A673 (cell line): ENCODE measurements at regions not wholly inside any gene's neighbourhood (a gene's known extent, or its start where the extent isn't known, plus 50 kb on each side); places are given as distances from the start of the nearest gene placed in this dataset.

Experiments used
- BruUV-seq: library from RNA; stranded (reverse); fragments of 400-500 nt; replicated peaks from 2 replicates; lab custom pipeline; 2021; lab: Mats Ljungman, UMichigan
- CTCF ChIA-PET: fragments of 300-600 bp; sonication (Branson Sonifier 250); formaldehyde crosslinking; loops from one replicate; lab custom pipeline; 2022; ENCODE audit warnings: antibody characterized with exemption; lab: Charles Lee
- POLR2A ChIA-PET: fragments of 300-600 bp; sonication (Branson Sonifier 250); formaldehyde crosslinking; loops from one replicate; lab custom pipeline; 2022; ENCODE audit warnings: antibody characterized with exemption; ENCODE audit not compliant: low non-redundant PET; lab: Charles Lee
- DNase-seq: peaks from one replicate; pipeline ENCODE4 v3.0.0-alpha.2; 2015; ENCODE audit warnings: low spot score
- H3K27ac ChIP-seq: fragments of 200-600 bp; sonication (generic); 2 replicates; pipeline ENCODE4 v1.5.1; 2016; ENCODE audit warnings: mixed run types, low read depth, mild to moderate bottlenecking, mixed read lengths, antibody characterized with exemption, low read length; ENCODE audit not compliant: poor library complexity, severe bottlenecking
- H3K27me3 ChIP-seq: fragments of 200-600 bp; sonication (generic); replicated peaks from 2 replicates; pipeline ENCODE4 v1.6.1; 2017; ENCODE audit warnings: mixed run types, low read depth, mild to moderate bottlenecking, mixed read lengths, antibody characterized with exemption, low read length; ENCODE audit not compliant: insufficient read depth, poor library complexity
- H3K36me3 ChIP-seq: fragments of 200-600 bp; sonication (generic); 2 replicates; pipeline ENCODE4 v1.6.1; 2016; ENCODE audit warnings: mixed run types, mild to moderate bottlenecking, mixed read lengths, antibody characterized with exemption, low read length; ENCODE audit not compliant: insufficient read depth, poor library complexity, severe bottlenecking
- H3K4me1 ChIP-seq: fragments of 200-600 bp; sonication (generic); 2 replicates; pipeline ENCODE4 v1.6.1; 2017; ENCODE audit warnings: mixed run types, mild to moderate bottlenecking, mixed read lengths, antibody characterized with exemption, low read length; ENCODE audit not compliant: insufficient read depth, poor library complexity, severe bottlenecking
- H3K4me3 ChIP-seq: fragments of 200-600 bp; sonication (generic); 2 replicates; pipeline ENCODE4 v1.5.1; 2016; ENCODE audit warnings: low read depth, mixed run types, mild to moderate bottlenecking, mixed read lengths, low read length; ENCODE audit not compliant: poor library complexity, severe bottlenecking
- H3K9me3 ChIP-seq: fragments of 200-600 bp; sonication (generic); 2 replicates; pipeline ENCODE4 v1.6.1; 2016; ENCODE audit warnings: mixed run types, low read depth, mild to moderate bottlenecking, mixed read lengths, antibody characterized with exemption, low read length; ENCODE audit not compliant: poor library complexity, severe bottlenecking
- EZH2 ChIP-seq: fragments of 200-600 bp; sonication (generic); IDR thresholded peaks from 2 replicates; pipeline ENCODE4 v1.6.1; 2017; ENCODE audit warnings: borderline replicate concordance, low read depth, mild to moderate bottlenecking, mixed read lengths, antibody characterized with exemption, low read length; ENCODE audit not compliant: poor library complexity, severe bottlenecking
- intact Hi-C: fragments of 100-400 bp; cut with micrococcal nuclease; formaldehyde crosslinking; loops from one replicate; pipeline ENCODE4 v1.10.0; 2022; ENCODE audit not compliant: unreplicated experiment
- TF ChIP-seq, protein P1 (sequence below): fragments of 300-800, 200-600 bp; sonication (generic); conservative IDR thresholded peaks from 2 replicates; pipeline ENCODE4 v1.5.1; 2017; ENCODE audit warnings: low read depth, mild to moderate bottlenecking, antibody characterized with exemption, low read length, moderate library complexity, mixed read lengths

DNA sequence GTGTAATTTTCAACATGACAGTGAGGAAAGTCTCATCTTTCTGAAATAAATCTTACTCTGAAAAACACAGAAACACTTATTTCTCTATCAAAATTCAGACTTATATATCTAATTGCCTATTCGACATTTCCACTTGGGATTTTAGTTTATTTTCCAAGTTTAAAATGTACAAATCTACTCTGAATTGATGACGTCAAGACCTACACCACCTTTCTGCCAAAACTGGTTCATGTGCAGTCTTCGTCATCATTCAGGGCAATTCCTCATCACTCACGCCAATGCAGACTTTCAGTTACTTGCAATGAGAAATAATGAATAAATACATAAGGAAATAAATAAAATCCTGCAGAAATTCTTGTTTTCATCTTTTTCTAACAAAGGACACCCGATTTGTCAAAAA lies 843.8 kb downstream of the C12orf50 start:
- Histone ChIP-seq H3K9me3 (no peaks in the 10 kb centered on the region), H3K27ac (no peak overlapping the region), H3K27me3 (no peaks in the 10 kb centered on the region), H3K36me3 (no peaks in the 10 kb centered on the region), H3K4me1 (no peaks in the 10 kb centered on the region), H3K4me3 (no peak overlapping the region)
- POLR2A ChIA-PET: no interaction called here
- TF ChIP-seq, protein P1, sequence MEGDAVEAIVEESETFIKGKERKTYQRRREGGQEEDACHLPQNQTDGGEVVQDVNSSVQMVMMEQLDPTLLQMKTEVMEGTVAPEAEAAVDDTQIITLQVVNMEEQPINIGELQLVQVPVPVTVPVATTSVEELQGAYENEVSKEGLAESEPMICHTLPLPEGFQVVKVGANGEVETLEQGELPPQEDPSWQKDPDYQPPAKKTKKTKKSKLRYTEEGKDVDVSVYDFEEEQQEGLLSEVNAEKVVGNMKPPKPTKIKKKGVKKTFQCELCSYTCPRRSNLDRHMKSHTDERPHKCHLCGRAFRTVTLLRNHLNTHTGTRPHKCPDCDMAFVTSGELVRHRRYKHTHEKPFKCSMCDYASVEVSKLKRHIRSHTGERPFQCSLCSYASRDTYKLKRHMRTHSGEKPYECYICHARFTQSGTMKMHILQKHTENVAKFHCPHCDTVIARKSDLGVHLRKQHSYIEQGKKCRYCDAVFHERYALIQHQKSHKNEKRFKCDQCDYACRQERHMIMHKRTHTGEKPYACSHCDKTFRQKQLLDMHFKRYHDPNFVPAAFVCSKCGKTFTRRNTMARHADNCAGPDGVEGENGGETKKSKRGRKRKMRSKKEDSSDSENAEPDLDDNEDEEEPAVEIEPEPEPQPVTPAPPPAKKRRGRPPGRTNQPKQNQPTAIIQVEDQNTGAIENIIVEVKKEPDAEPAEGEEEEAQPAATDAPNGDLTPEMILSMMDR: no peak
- no peak for TF ChIP-seq EZH2
- no TSS peak for BruUV-seq
- CTCF ChIA-PET: no interaction called here
- DNase-seq: no peak
- intact Hi-C loops: no loop called here

DNA sequence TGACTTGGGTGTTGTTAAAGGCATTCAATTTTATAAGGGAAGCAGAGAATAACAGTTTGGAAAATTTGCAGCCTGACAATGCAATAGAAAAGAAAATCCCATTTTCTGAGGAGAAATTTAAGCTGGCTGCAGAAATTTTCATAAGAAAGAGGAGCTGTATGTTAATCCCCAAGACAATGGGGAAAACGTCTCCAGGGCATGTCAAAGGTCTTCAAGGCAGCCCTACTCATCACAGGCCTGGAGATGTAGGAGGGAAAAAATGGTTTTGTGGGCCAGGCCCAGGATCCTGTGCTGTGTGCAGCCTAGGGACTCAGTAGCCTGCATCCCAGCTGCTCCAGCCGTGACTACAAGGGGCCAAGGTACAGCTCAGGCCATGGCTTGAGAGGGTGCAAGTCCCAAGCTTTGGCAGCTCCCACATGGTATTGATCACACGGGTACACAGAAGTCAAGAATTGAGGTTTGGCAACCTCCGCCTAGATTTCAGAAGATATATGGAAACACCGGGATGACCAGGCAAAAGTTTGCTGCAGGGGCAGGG lies 846.4 kb downstream of the C12orf50 start:
- no TSS peak for BruUV-seq
- TF ChIP-seq EZH2: no peak
- TF ChIP-seq, protein P1: no peak
- CTCF ChIA-PET: no interaction called here
- Histone ChIP-seq H3K4me1 (no peaks in the 10 kb centered on the region), H3K9me3 (no peaks in the 10 kb centered on the region), H3K27me3 (no peaks in the 10 kb centered on the region), H3K27ac (no peak overlapping the region), H3K36me3 (no peaks in the 10 kb centered on the region), H3K4me3 (no peak overlapping the region)
- POLR2A ChIA-PET: no interaction called here
- intact Hi-C loops: no loop called here
- no peak for DNase-seq

DNA sequence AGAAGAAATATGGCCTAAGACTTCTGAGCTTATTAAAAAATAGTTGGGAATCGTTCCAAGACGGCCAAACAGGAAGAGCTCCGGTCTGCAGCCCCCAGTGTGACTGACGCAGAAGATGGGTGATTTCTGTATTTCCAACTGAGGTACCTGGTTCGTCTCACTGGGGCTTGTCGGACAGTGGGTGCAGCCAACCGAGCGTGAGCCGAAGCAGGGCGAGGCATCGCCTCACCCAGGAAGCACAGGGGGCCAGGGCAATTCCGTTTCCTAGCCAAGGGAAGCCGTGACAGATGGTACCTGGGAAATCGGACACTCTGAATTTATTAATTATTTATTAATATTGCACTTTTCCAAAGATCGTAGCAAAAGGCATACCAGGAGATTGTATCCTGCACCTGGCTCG lies 857.8 kb downstream of the C12orf50 start:
- intact Hi-C loops: no loop called here
- Histone ChIP-seq H3K36me3 (no peaks in the 10 kb centered on the region), H3K4me3 (no peak overlapping the region), H3K9me3 (peaks cover 2% of the 10 kb centered on the region), H3K27ac (no peak overlapping the region), H3K27me3 (no peaks in the 10 kb centered on the region), H3K4me1 (no peaks in the 10 kb centered on the region)
- TF ChIP-seq, protein P1: no peak
- TF ChIP-seq EZH2: no peak
- DNase-seq: no peak
- POLR2A ChIA-PET: no interaction called here
- no TSS peak for BruUV-seq
- CTCF ChIA-PET: no interaction called here
